SK-N-SH (cell line): ENCODE measurements at regions not wholly inside any gene's neighbourhood (a gene's known extent, or its start where the extent isn't known, plus 50 kb on each side); places are given as distances from the start of the nearest gene placed in this dataset.

Experiments used
- CTCF ChIA-PET: fragments of 300-600, 350-600 bp; formaldehyde crosslinking; extraction: SDS; loops from one replicate; lab custom pipeline; 2021; lab: Yijun Ruan, JAX
- POLR2A ChIA-PET: fragments of 350-600 bp; sonication (Branson Sonifier 250); formaldehyde crosslinking; extraction: SDS; loops from one replicate; lab custom pipeline; 2020; ENCODE audit warnings: antibody characterized with exemption, inconsistent platforms; lab: Yijun Ruan, JAX
- DNase-seq: peaks from one replicate; pipeline ENCODE4 v3.0.0; 2012
- H2AFZ ChIP-seq: fragments of 200-600 bp; sonication (generic); 2 replicates; pipeline ENCODE4 v1.8.1; 2016; ENCODE audit warnings: antibody characterized with exemption, mild to moderate bottlenecking, low read depth
- H3F3A ChIP-seq: fragments of 200-600 bp; sonication (generic); replicated peaks from 2 replicates; pipeline ENCODE3; 2016; ENCODE audit warnings: antibody characterized with exemption, mild to moderate bottlenecking; ENCODE audit not compliant: insufficient read depth
- H3K27ac ChIP-seq, 2 experiments: fragments of 200-500 bp in 1 of 2; fragments of 200-600 bp in 1 of 2; sonication (Bioruptor generic) in 1 of 2; sonication (generic), shearing (Covaris generic) in 1 of 2; 2 replicates each; pipeline versions ENCODE4 v1.5.1 to v1.6.1; 2014 to 2016; ENCODE audit warnings: low read depth in 2 of 2, inconsistent platforms in 1 of 2, low read length in 1 of 2, mild to moderate bottlenecking in 1 of 2, mixed read lengths in 1 of 2
- H3K27me3 ChIP-seq: fragments of 200-600 bp; sonication (generic), shearing (Covaris generic); 2 replicates; pipeline ENCODE4 v1.6.1; 2016; ENCODE audit warnings: mixed run types; ENCODE audit not compliant: insufficient read depth
- H3K36me3 ChIP-seq, 2 experiments: fragments of 200-500 bp in 1 of 2; fragments of 200-600 bp in 1 of 2; sonication (Bioruptor generic) in 1 of 2; sonication (generic) in 1 of 2; replicated peaks in 1 of 2; 2 replicates each; pipeline versions ENCODE3 to v1.5.1; 2014 to 2016; ENCODE audit warnings: low read length in 1 of 2, mild to moderate bottlenecking in 1 of 2; ENCODE audit not compliant: insufficient read depth in 2 of 2, control insufficient read depth in 1 of 2
- H3K4me1 ChIP-seq, 2 experiments: fragments of 200-500 bp in 1 of 2; fragments of 200-600 bp in 1 of 2; sonication (Bioruptor generic) in 1 of 2; sonication (generic), shearing (Covaris generic) in 1 of 2; 2 replicates each; pipeline versions ENCODE4 v1.5.1 to v1.6.1; 2014 to 2016; ENCODE audit warnings: low read depth in 1 of 2, low read length in 1 of 2, mixed run types in 1 of 2; ENCODE audit not compliant: insufficient read depth in 2 of 2, control insufficient read depth in 1 of 2
- H3K4me2 ChIP-seq: fragments of 200-600 bp; sonication (generic), shearing (Covaris generic); 2 replicates; pipeline ENCODE4 v1.6.1; 2017; ENCODE audit warnings: mixed run types
- H3K4me3 ChIP-seq, 2 experiments: fragments of 200-500 bp in 1 of 2; fragments of 200-600 bp in 1 of 2; sonication (Bioruptor generic) in 1 of 2; sonication (generic), shearing (Covaris generic) in 1 of 2; 2 replicates each; pipeline versions ENCODE4 v1.5.1 to v1.8.1; 2014 to 2016; ENCODE audit warnings: low read depth in 2 of 2, inconsistent platforms in 1 of 2, low read length in 1 of 2, mild to moderate bottlenecking in 1 of 2, mixed read lengths in 1 of 2, moderate library complexity in 1 of 2
- H3K79me2 ChIP-seq: fragments of 200-600 bp; sonication (generic); 2 replicates; pipeline ENCODE4 v1.8.1; 2017; ENCODE audit warnings: mild to moderate bottlenecking; ENCODE audit not compliant: insufficient read depth
- H3K9ac ChIP-seq: fragments of 200-600 bp; sonication (generic); 2 replicates; pipeline ENCODE4 v1.6.1; 2017; ENCODE audit warnings: mixed run types
- H3K9me2 ChIP-seq: fragments of 200-600 bp; sonication (generic); 2 replicates; pipeline ENCODE4 v1.6.1; 2017; ENCODE audit warnings: mixed run types
- H3K9me3 ChIP-seq: fragments of 200-600 bp; sonication (generic); 2 replicates; pipeline ENCODE4 v1.6.1; 2017; ENCODE audit warnings: mixed run types, mild to moderate bottlenecking, moderate library complexity
- H4K20me1 ChIP-seq: fragments of 200-600 bp; sonication (generic); 2 replicates; pipeline ENCODE4 v1.6.1; 2017; ENCODE audit warnings: mild to moderate bottlenecking, mixed run types; ENCODE audit not compliant: insufficient read depth
- EZH2phosphoT487 ChIP-seq: fragments of 200-600 bp; sonication (generic); IDR thresholded peaks from 2 replicates; pipeline ENCODE4 v1.6.1; 2017; ENCODE audit warnings: low read depth, mixed run types, mild to moderate bottlenecking, antibody characterized with exemption, moderate library complexity, borderline replicate concordance
- FOSL2 ChIP-seq: IDR thresholded peaks from 2 replicates; pipeline ENCODE4 v1.4.0; 2012; ENCODE audit warnings: low read depth, mild to moderate bottlenecking, moderate library complexity, borderline replicate concordance
- FOXJ3 ChIP-seq: sonication (generic); formaldehyde crosslinking; IDR thresholded peaks from 2 replicates; pipeline ENCODE4 v1.5.1; 2020; ENCODE audit warnings: mild to moderate bottlenecking, missing genetic modification reagents
- GABPA ChIP-seq: IDR thresholded peaks from 2 replicates; pipeline ENCODE4 v1.4.0; 2012; ENCODE audit warnings: low read depth, mild to moderate bottlenecking
- IRF3 ChIP-seq: fragments of 150-350 bp; IDR thresholded peaks from 2 replicates; pipeline ENCODE4 v1.6.1; 2016; ENCODE audit warnings: mild to moderate bottlenecking, low read depth, low read length
- JUND ChIP-seq: IDR thresholded peaks from 2 replicates; pipeline ENCODE4 v1.4.0; 2012
- MAX ChIP-seq: IDR thresholded peaks from 2 replicates; pipeline ENCODE4 v1.4.0; 2012; ENCODE audit warnings: low read depth
- MEF2A ChIP-seq: IDR thresholded peaks from 2 replicates; pipeline ENCODE4 v1.4.0; 2012; ENCODE audit warnings: low read depth, borderline replicate concordance
- MXI1 ChIP-seq: IDR thresholded peaks from 2 replicates; pipeline ENCODE4 v1.6.1; 2012; ENCODE audit warnings: mild to moderate bottlenecking, low read depth, low read length, improper control_type of control experiment
- NRF1 ChIP-seq: IDR thresholded peaks from 2 replicates; pipeline ENCODE4 v1.6.1; 2012; ENCODE audit warnings: low read depth, mild to moderate bottlenecking, low read length
- PBX3 ChIP-seq: IDR thresholded peaks from 2 replicates; pipeline ENCODE4; 2012
- RXRA ChIP-seq: IDR thresholded peaks from 2 replicates; pipeline ENCODE4 v1.4.0; 2012; ENCODE audit warnings: low read depth, mild to moderate bottlenecking, borderline replicate concordance
- TAF1 ChIP-seq: IDR thresholded peaks from 2 replicates; pipeline ENCODE4 v1.6.1; 2012; ENCODE audit warnings: low read depth, mild to moderate bottlenecking, low read length, moderate library complexity, borderline replicate concordance
- USF1 ChIP-seq: IDR thresholded peaks from 2 replicates; pipeline ENCODE4 v1.4.0; 2012; ENCODE audit warnings: low read depth, borderline replicate concordance
- YY1 ChIP-seq: IDR thresholded peaks from 2 replicates; pipeline ENCODE4 v1.4.0; 2012; ENCODE audit warnings: low read depth, mild to moderate bottlenecking
- ZBTB33 ChIP-seq: IDR thresholded peaks from 2 replicates; pipeline ENCODE4 v1.4.0; 2012; ENCODE audit warnings: low read depth, borderline replicate concordance
- WGBS: methylation state at CpG from one replicate; pipeline ENCODE4 v1.1.6; 2017; ENCODE audit warnings: low lambda C conversion rate; 5-methylcytosine and 5-hydroxymethylcytosine counted together

GRCh38 chr14:96626916-96627315, 124.7 kb downstream of the PAPOLA start:
- Histone ChIP-seq H4K20me1 (no peaks in the 10 kb centered on the region), H2AFZ (no peak overlapping the region), H3K27ac (no peak overlapping the region), H3K4me1 (no peaks in the 10 kb centered on the region), H3K4me2 (no peak overlapping the region), H3K9me2 (no peaks in the 10 kb centered on the region), H3K36me3 (no peaks in the 10 kb centered on the region), H3F3A (no peaks in the 10 kb centered on the region), H3K79me2 (no peaks in the 10 kb centered on the region), H3K9me3 (no peaks in the 10 kb centered on the region), H3K27me3 (no peaks in the 10 kb centered on the region), H3K4me3 (no peak overlapping the region), H3K9ac (no peak overlapping the region)
- TF ChIP-seq YY1 (no peak), MAX (no peak), RXRA (no peak), IRF3 (no peak), JUND (no peak), ZBTB33 (no peak), USF1 (no peak), MEF2A (no peak), NRF1 (no peak), MXI1 (no peak), TAF1 (no peak), EZH2phosphoT487 (no peak)
- 57% methylated on average over 11 of the region's 14 CpGs for WGBS
- ChIA-PET POLR2A (no interaction called here), CTCF (interaction anchor here (1.0 kb wide), 1 partner anchor 115 kb away, joined by 3 read pairs; no protein-coding TSS in a partner anchor)
- no peak for DNase-seq

- Histone ChIP-seq H3K4me3 (no peak overlapping the region), H3K36me3 (no peaks in the 10 kb centered on the region), H4K20me1 (no peaks in the 10 kb centered on the region), H3K79me2 (no peaks in the 10 kb centered on the region), H3K4me1 (no peaks in the 10 kb centered on the region), H2AFZ (no peak overlapping the region), H3K9me2 (no peaks in the 10 kb centered on the region), H3K27ac (no peak overlapping the region), H3K4me2 (no peak overlapping the region), H3F3A (no peaks in the 10 kb centered on the region), H3K27me3 (no peaks in the 10 kb centered on the region), H3K9ac (no peak overlapping the region), H3K9me3 (no peaks in the 10 kb centered on the region)
- ChIA-PET CTCF (no interaction called here), POLR2A (no interaction called here)
- WGBS = 19% methylated on average over 4 of the region's 4 CpGs
- TF ChIP-seq EZH2phosphoT487 (no peak), NRF1 (no peak), PBX3 (no peak), FOSL2 (no peak), GABPA (no peak), FOXJ3 (CRISPR knock-in tag) (no peak), TAF1 (no peak), YY1 (no peak)
- DNase-seq = no peak
Observed at GRCh38 chr14:96627386-96627785, 125.2 kb downstream of the PAPOLA start.
